Hematopoietic multipotent progenitor cell treated with erythropoietin and hydrocortisone succinate and interleukin-3 and kit ligand, for 15 days (in vitro differentiated cells): ENCODE measurements at regions not wholly inside any gene's neighbourhood (a gene's known extent, or its start where the extent isn't known, plus 50 kb on each side); places are given as distances from the start of the nearest gene placed in this dataset.

ENCODE experiments used
- DNase-seq: peaks from one replicate; pipeline ENCODE4 v3.0.0-alpha.2; 2015; ENCODE audit warnings: low spot score

DNA sequence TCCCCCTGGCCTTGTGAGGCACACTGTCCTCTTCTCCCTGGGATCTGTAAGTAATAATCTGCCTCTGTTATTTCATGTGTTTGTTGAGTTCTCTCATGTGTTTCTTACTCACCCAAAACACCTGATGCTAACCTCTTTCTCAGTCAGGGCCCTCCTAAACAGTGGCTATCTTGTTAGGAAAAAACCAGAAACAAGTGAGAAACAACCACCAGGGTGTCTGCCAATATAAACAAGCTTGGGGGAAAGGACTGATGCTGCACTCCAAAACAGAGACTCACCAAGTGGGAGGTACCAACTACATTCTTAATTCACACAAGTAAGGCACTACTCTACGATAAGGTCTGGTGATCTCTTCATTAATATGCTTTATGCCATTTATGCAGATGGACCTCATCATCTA lies 564.4 kb downstream of the SEMA5A start:
- DNase-seq = no peak

- no peak for DNase-seq
These were observed 561.5 kb downstream of the SEMA5A start for GRCh38 chr5:8984386-8984785.
